Activated naive CD8-positive, alpha-beta T cell (primary cell): ENCODE measurements at regions not wholly inside any gene's neighbourhood (a gene's known extent, or its start where the extent isn't known, plus 50 kb on each side); places are given as distances from the start of the nearest gene placed in this dataset.
"Not testable (repeated sequence)": the region's sequence is repeated elsewhere in the genome, so short reads cannot be mapped to it uniquely, and the experiment has no call there.

Experiments used
- H3K27ac Mint-ChIP-seq: one replicate; pipeline ENCODE4 v1.8.0; 2021; ENCODE audit warnings: mixed read lengths
- H3K27me3 Mint-ChIP-seq: one replicate; pipeline ENCODE4 v1.8.0; 2021; ENCODE audit warnings: mixed read lengths
- H3K36me3 Mint-ChIP-seq: one replicate; pipeline ENCODE4 v1.8.0; 2021; ENCODE audit warnings: mixed read lengths
- H3K4me1 Mint-ChIP-seq: one replicate; pipeline ENCODE4 v1.8.0; 2021; ENCODE audit warnings: low read depth, mixed read lengths
- H3K4me3 Mint-ChIP-seq: one replicate; pipeline ENCODE4 v1.8.0; 2021; ENCODE audit warnings: mild to moderate bottlenecking, mixed read lengths
- H3K9me3 Mint-ChIP-seq: one replicate; pipeline ENCODE4 v1.8.0; 2021; ENCODE audit warnings: low read depth, mixed read lengths

DNA sequence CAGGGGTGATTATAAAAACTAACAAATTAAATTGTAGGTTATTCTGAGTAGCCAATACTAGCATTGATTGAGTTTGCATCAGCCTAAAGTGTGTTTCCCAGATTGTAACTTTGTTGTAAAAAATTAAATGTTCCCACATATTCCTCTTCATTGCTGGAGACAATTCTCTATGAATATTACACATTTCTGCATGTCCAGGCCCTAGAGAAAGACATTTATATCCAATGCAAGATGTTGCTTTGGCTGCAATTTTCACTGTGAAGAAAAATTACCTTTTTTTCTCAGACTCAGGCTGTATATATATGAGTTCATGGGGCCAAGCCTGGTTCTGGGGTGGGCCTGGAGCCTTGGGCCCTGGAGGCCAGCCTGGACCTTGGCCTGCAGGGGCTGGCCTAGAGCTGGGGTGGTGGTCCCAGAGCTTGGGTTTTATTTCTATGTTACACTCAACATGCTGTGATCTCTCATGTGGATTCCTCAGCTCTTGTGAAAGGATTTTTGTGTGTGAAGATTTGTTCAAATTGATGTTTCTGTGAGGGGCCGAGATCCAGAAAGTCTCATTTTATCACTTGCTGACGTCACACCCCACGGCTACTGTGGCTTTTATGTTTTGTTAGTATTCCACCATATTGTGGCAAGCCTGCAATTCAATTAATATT is 232.5 kb downstream of the SPATA31A1 start:
- Mint-ChIP-seq H3K27ac (no peak overlapping the region), H3K9me3 (no peaks in the 10 kb centered on the region), H3K4me3 (no peak overlapping the region), H3K36me3 (no peaks in the 10 kb centered on the region), H3K27me3 (no peaks in the 10 kb centered on the region), H3K4me1 (no peaks in the 10 kb centered on the region)

DNA sequence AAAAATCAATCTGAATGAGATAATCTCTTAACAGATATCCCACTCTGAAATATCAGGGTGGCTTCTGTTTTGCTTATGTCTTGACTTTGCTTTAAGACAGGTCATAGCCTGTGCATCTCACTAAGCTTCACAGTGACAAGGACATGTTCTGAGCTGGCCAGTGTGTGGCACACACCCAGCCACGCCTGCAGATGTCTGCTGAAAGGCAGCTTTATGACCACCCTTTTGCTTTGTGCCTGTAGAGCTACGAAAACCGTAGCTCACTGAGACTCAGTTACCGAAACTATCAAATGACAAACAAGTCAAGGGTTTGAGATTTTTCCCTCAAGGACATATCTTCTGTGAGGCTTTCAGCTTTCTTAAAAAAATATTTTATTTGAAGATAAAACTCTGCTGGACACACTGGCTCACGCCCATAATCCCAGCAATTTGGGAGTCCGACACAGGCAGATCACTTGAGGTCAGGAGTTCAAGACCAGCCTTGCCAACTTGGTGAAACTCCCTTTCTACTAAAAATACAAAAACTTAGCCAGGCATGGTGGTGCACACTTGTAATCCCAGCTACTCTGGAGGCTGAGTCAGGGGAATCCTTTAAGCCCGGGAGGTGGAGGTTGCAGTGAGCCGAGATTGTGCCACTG is 233.2 kb downstream of the SPATA31A1 start:
- no peaks in the 10 kb centered on the region for H3K36me3 Mint-ChIP-seq
- no peak overlapping the region for H3K4me3 Mint-ChIP-seq
- H3K27me3 Mint-ChIP-seq = no peaks in the 10 kb centered on the region
- no peak overlapping the region for H3K27ac Mint-ChIP-seq
- H3K9me3 Mint-ChIP-seq = no peaks in the 10 kb centered on the region
- H3K4me1 Mint-ChIP-seq = no peaks in the 10 kb centered on the region

DNA sequence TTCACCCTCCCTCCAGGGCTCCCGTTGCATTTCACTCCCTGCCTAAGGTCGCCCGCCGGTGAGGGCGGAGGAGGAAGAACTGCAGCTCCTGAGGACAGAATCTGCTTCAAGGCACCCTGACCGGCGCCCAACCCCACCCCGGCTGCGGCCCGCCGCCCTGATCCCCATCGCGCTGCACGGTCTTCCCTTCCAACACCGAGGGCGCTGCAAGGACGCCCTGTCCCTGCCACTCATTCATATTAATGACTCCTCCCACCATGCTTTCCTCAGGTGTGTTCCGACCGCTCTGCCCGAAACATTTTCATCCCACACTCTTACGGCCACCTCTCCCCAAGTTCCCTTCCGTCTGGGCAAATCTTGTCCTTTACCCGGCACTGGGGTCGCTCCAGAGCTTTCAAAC is 248.6 kb downstream of the SPATA31A1 start:
- H3K9me3 Mint-ChIP-seq, H3K4me1 Mint-ChIP-seq, H3K27ac Mint-ChIP-seq, H3K36me3 Mint-ChIP-seq, H3K4me3 Mint-ChIP-seq, H3K27me3 Mint-ChIP-seq: not testable (repeated sequence)

DNA sequence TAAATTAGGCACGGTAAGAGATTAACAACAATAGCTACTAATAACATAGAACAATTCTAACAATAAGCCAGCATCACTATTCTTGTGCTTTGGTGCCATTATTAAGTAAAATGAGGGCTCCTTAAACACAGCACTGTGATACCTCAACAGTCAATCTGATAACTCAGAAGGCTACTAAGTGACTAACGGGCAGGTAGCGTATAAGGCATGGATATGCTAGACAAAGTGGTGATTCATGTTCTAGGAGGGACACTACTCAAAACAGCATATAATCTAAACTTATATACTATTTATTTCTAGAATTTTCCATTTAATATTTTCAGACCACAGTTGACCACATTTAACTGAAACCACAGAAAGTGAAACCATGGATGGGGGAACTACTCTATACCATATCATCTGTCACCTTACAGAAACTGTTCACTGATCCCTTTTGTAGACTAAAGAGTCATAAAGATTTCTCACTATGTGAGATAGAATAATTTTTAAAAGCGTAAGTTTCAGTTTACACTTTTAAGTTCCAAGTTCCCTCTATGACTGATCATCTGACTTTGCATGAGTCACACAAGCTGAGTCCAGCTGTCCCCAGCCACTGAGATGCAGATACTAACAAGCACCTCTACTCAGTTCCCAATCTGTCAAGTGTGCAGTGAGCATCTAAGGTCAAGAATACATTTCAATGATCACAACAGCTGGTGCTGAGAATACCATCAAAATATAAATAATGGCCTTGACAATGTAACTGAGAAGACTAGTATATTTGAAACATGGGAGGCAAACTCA is 256.2 kb downstream of the SPATA31A1 start:
- not testable (repeated sequence) for H3K4me3 Mint-ChIP-seq, H3K9me3 Mint-ChIP-seq, H3K36me3 Mint-ChIP-seq, H3K4me1 Mint-ChIP-seq, H3K27me3 Mint-ChIP-seq, H3K27ac Mint-ChIP-seq

DNA sequence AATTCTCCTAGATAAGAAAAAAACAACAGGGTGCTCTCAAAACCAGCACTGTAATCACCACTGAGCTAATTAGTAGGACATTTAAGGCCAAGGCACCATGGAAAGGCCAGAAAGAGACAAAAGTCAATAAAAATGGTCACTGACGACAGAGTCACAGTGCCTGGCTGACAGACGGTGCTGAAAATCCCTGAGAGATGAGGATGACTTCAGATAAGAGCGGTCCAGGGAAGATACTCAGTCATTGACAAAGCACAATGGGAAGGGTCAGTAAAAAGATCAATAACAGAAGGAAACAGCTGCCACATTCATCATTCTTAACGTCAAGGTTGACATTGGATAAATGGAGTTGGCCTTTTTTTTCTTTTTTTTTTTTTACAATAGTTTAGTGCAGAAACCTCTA is 261.0 kb downstream of the SPATA31A1 start:
- H3K27me3 Mint-ChIP-seq, H3K36me3 Mint-ChIP-seq, H3K4me3 Mint-ChIP-seq, H3K9me3 Mint-ChIP-seq, H3K4me1 Mint-ChIP-seq, H3K27ac Mint-ChIP-seq: not testable (repeated sequence)

DNA sequence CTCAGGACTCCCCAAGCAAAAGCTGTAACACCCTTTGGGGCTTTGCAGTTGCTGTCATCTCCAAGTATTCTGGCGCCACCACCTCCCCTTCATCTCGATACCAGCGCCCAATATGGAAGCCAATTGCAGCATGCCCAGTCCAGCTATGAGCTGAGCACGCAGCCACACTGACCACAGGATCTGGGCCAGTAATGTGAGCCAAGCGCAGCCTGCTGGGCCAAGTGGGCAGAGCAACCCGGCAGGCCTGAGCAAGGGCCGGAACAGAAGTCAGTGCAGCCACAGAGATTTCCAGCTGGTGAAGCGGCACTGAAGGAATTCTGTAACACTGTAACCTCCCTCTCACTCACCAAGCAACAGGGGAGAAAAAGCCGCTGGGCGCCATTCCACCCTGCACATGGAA is 268.6 kb downstream of the SPATA31A1 start:
- H3K9me3 Mint-ChIP-seq, H3K4me3 Mint-ChIP-seq, H3K36me3 Mint-ChIP-seq, H3K27ac Mint-ChIP-seq, H3K27me3 Mint-ChIP-seq, H3K4me1 Mint-ChIP-seq: not testable (repeated sequence)

DNA sequence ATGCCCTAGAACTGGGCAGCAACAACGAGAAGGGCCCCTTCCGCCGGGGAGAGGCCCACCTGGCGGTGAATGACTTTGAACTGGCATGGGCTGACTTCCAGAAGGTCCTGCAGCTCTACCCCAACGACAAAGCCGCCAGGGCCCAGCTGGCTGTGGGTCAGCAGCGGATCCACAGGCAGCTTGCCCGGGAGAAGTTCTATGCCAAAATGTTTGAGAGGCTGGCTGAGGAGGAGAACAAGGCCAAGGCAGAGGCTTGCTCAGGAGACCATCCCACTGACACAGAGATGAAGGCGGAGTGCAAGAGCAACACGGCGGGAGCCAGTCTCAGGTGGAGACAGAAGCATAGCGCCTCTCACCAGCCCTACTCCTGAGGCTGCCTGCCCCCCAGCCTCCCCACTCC is 276.6 kb downstream of the SPATA31A1 start:
- not testable (repeated sequence) for H3K36me3 Mint-ChIP-seq, H3K27ac Mint-ChIP-seq, H3K4me1 Mint-ChIP-seq, H3K27me3 Mint-ChIP-seq, H3K4me3 Mint-ChIP-seq, H3K9me3 Mint-ChIP-seq

DNA sequence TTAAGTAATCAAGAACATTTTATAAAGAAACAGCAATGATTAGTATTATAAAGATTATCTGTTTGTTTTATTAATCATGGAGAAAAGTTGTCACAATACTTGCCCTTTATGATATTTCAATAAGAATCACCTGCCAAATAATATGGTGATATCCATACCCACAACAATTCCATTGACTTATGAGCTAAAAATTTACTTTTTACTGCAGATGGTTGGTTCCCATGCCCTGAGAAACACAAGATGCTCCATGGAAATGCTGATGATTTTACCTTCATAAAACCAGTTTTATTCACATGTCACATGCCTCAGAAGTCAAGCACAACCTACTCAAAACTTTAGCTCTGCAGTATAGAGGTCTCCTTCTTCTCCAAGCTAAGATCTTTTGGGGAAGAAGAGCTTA is 293.6 kb downstream of the SPATA31A1 start:
- H3K9me3 Mint-ChIP-seq, H3K27ac Mint-ChIP-seq, H3K27me3 Mint-ChIP-seq, H3K36me3 Mint-ChIP-seq, H3K4me1 Mint-ChIP-seq, H3K4me3 Mint-ChIP-seq: not testable (repeated sequence)

DNA sequence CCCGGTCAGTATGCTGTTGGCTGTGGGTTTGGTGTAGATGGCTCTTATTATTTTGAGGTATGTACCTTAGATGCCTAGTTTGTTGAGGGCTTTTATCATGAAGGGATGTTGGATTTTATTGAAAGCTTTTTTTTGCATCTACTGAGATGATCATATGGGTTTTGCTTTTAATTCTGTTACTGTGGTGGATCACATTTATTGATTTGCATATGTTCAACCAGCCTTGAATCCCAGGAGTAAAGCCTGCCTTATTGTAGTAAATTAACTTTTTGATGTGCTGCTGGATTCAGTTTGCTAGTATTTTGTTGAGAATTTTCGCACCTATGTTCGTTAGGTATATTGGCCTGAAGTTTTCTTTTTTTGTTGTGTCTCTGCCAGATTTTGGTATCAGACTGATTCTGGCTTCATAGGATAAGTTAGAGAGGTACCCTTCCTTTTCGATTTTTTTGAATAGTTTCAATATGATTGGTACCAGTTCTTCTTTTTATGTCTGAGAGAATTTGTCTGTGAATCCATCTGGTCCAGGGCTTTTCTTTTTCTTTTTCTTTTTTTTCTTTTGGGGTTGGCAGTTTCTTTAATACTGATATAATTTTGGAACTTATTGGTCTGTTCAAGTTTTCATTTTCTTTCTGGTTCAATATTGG is 301.6 kb downstream of the SPATA31A1 start:
- not testable (repeated sequence) for H3K4me1 Mint-ChIP-seq, H3K36me3 Mint-ChIP-seq, H3K9me3 Mint-ChIP-seq, H3K27me3 Mint-ChIP-seq, H3K27ac Mint-ChIP-seq, H3K4me3 Mint-ChIP-seq

DNA sequence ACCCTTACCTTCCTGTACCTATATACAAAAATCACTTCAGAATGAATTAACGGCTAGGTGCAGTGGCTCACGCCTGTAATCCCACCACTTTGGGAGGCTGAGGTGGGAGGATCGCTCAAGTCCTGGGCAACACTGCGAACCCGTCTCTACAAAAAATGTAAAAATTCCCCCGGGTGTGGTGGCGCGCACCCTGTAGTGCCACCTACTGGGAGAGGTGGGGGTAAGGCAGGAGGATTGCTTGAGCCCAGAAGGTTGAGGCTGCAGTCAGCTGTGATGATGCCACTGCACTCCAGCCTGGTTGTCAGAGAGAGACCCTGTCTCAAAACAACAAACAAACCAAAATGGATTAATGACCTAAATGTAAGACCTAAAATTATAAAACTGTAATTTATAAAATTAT is 307.6 kb downstream of the SPATA31A1 start:
- H3K27me3 Mint-ChIP-seq = not testable (repeated sequence)

DNA sequence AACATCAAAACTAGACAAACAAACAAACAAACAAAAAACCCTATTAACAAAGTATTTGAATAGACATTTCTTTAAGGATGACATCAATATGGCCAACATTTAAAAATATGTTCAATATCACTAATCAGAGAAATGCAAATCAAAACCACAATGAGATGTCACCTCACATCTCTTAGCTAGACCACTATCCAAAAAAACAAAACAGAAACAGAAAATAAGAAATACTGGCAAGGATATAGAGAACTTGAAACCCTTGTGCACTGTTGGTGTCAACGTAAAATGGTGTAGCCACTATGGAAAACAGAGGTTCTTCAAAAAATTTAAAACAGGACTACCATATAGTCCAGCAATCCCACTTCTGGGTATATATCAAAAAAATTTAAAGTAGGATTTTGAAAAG is 308.2 kb downstream of the SPATA31A1 start:
- H3K27ac Mint-ChIP-seq, H3K36me3 Mint-ChIP-seq, H3K27me3 Mint-ChIP-seq, H3K4me1 Mint-ChIP-seq, H3K9me3 Mint-ChIP-seq, H3K4me3 Mint-ChIP-seq: not testable (repeated sequence)

More for the DNA sequence above, 307.6 kb downstream of the SPATA31A1 start:
- not testable (repeated sequence) for H3K27ac Mint-ChIP-seq, H3K4me3 Mint-ChIP-seq, H3K4me1 Mint-ChIP-seq, H3K36me3 Mint-ChIP-seq, H3K9me3 Mint-ChIP-seq

DNA sequence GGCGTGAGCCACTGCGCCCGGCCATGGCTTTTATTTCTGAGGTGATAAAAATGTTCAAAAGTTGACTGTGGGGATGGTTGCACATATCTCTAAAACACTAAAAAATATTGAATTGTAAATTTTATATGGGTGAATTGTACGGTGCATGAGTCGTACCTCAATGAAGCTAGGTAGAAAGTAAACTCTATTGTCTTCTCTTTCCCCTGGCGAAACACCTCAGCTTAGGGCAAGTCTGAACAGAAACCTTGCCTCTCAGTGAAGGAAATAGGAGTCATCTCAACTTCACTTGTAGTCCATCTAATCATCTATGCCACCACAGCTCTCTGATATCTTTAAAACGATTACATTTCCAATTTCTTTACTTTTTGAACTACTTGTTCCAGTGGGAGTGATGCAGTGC is 309.6 kb downstream of the SPATA31A1 start:
- H3K9me3 Mint-ChIP-seq, H3K4me1 Mint-ChIP-seq, H3K27ac Mint-ChIP-seq, H3K4me3 Mint-ChIP-seq, H3K36me3 Mint-ChIP-seq, H3K27me3 Mint-ChIP-seq: not testable (repeated sequence)

DNA sequence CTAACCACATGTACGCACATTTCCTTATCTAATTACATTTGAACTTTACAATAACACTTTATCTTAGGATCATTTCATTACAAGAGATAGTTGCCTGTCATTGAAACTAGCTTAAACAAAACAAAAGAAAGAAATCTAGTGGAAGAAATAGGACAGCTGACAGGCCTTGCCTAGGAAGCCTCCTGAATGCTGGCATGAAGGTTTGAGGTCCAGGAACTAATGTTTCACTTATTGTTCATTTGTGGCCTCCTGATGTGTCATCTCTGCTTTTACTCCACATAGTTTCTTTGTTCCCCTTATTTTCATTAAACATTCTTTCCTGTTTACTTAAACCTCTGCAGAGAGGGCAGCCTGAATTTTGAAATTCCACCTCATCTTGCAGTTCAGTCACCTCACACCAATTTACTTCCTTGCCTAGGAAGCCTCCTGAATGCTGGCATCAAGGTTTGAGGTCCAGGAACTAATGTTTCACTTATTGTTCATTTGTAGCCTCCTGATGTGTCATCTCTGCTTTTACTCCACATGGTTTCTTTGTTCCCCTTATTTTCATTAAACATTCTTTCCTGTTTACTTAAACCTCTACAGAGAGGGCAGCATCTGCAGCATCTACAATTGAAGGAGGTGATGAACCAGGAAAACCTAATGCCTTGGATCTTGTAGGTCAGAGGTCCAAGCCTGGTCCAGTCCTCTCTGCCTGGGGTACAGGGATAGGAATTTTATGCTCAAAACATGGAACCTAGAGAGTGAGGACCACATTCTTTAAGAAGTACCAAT is 319.2 kb downstream of the SPATA31A1 start:
- not testable (repeated sequence) for H3K9me3 Mint-ChIP-seq, H3K4me3 Mint-ChIP-seq, H3K36me3 Mint-ChIP-seq, H3K27me3 Mint-ChIP-seq, H3K4me1 Mint-ChIP-seq, H3K27ac Mint-ChIP-seq

DNA sequence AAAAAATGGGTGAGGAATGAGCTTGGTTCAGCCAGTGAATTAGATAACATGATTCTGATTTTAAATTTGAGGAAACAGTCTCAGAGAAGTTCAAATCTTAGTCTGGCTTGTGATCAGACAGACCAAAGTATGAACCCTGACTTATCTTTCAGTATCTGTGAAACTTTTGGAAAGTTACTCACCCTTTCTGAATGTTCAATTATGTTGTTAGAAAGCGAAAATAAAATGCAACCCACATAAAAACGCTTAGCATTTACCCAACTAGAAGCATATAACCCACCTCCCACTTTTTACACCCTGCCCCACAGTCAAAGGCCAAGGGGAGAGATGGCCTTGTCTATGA is 319.7 kb downstream of the SPATA31A1 start:
- not testable (repeated sequence) for H3K4me1 Mint-ChIP-seq, H3K27me3 Mint-ChIP-seq, H3K9me3 Mint-ChIP-seq, H3K27ac Mint-ChIP-seq, H3K36me3 Mint-ChIP-seq, H3K4me3 Mint-ChIP-seq

DNA sequence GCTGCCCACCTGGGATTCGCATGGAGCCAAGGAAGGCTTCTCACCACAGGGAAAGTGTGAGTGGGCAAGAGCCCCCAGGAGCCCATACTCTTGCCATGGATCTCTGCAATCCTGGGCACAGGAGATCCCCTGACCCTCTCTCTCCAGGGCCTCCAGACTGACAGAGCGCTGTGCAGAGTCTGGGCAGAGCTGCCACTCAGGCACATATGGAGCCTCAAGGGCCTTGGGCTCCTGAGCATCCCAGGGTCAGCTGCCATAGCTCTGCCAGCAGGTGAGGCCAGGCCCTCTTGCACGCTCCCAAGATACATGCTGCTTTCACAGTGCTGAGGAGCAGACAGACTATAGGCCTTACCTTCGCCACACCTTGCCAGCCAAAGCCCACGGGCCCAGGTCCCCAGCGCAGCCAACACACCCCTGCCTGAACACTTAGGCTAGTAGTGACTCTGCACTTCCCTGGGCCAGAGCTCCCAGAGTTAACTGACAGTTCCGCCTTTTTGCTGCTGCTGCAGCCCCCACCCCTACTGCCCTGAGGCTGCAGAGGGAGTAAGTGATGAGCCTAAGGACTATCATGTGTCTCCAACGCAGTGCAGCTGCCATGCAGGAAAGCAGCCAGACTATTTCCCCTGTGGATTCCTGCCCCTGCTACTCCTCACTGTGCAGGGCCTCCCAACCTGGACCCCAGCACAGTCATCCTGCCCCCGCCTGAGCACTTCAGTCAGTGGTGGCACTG is 323.2 kb downstream of the SPATA31A1 start:
- not testable (repeated sequence) for H3K4me3 Mint-ChIP-seq, H3K9me3 Mint-ChIP-seq, H3K27me3 Mint-ChIP-seq, H3K36me3 Mint-ChIP-seq, H3K4me1 Mint-ChIP-seq, H3K27ac Mint-ChIP-seq
